ENCODE measurements at regions not wholly inside any gene's neighbourhood (a gene's known extent, or its start where the extent isn't known, plus 50 kb on each side); places are given as distances from the start of the nearest gene placed in this dataset.

GRCh38 chr16:75803753-75804152 is 77.5 kb upstream of the CPHXL start:
- TF ChIP-seq, protein P1, sequence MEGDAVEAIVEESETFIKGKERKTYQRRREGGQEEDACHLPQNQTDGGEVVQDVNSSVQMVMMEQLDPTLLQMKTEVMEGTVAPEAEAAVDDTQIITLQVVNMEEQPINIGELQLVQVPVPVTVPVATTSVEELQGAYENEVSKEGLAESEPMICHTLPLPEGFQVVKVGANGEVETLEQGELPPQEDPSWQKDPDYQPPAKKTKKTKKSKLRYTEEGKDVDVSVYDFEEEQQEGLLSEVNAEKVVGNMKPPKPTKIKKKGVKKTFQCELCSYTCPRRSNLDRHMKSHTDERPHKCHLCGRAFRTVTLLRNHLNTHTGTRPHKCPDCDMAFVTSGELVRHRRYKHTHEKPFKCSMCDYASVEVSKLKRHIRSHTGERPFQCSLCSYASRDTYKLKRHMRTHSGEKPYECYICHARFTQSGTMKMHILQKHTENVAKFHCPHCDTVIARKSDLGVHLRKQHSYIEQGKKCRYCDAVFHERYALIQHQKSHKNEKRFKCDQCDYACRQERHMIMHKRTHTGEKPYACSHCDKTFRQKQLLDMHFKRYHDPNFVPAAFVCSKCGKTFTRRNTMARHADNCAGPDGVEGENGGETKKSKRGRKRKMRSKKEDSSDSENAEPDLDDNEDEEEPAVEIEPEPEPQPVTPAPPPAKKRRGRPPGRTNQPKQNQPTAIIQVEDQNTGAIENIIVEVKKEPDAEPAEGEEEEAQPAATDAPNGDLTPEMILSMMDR (IDR thresholded peaks at IDR 0.05): no peak
- TF ChIP-seq POLR2AphosphoS5 (IDR thresholded peaks at IDR 0.05; ENCODE audit: insufficient read depth in 1 of 2, low read depth in 1 of 2): no peak
